Activated CD8-positive, alpha-beta T cell treated with anti-CD3 and anti-CD28 coated beads for 36 hours (primary cell): ENCODE measurements at regions not wholly inside any gene's neighbourhood (a gene's known extent, or its start where the extent isn't known, plus 50 kb on each side); places are given as distances from the start of the nearest gene placed in this dataset. TPM values are rescaled to one million over a fixed set of nuclear protein-coding genes. Genes with fewer than 3 reads are reported as not detected.

ENCODE experiments used
- ATAC-seq: fragments of 200-7000 bp; cut with Tn5 transposase; one replicate; pipeline ENCODE4 v1.10.0; 2021; ENCODE audit warnings: mild to moderate bottlenecking, moderate library complexity
- CTCF ChIA-PET: fragments of 350-600 bp; sonication (Branson Sonifier 250); formaldehyde crosslinking; loops from one replicate; lab custom pipeline; 2021; ENCODE audit warnings: antibody characterized with exemption; lab: Charles Lee
- POLR2A ChIA-PET: fragments of 350-600 bp; sonication (Branson Sonifier 250); formaldehyde crosslinking; loops from one replicate; lab custom pipeline; 2021; ENCODE audit warnings: antibody characterized with exemption; lab: Charles Lee
- DNase-seq: peaks from one replicate; pipeline ENCODE4 v3.0.0-alpha.2; 2020
- H3K27ac Mint-ChIP-seq: one replicate; pipeline ENCODE4 v1.8.0; 2021; ENCODE audit warnings: mild to moderate bottlenecking, mixed read lengths
- H3K27me3 Mint-ChIP-seq: one replicate; pipeline ENCODE4 v1.8.0; 2021; ENCODE audit warnings: mixed read lengths
- H3K36me3 Mint-ChIP-seq: one replicate; pipeline ENCODE4 v1.8.0; 2021; ENCODE audit warnings: low read depth, mixed read lengths
- H3K4me1 Mint-ChIP-seq: one replicate; pipeline ENCODE4 v1.8.0; 2021; ENCODE audit warnings: low read depth, mixed read lengths
- H3K4me3 Mint-ChIP-seq: one replicate; pipeline ENCODE4 v1.8.0; 2021; ENCODE audit warnings: mild to moderate bottlenecking, moderate library complexity, mixed read lengths
- H3K9me3 Mint-ChIP-seq: one replicate; pipeline ENCODE4 v1.8.0; 2021; ENCODE audit warnings: mixed read lengths
- CTCF ChIP-seq: fragments of 200-600 bp; IDR thresholded peaks from one replicate; pipeline ENCODE4 v1.8.0; 2022; ENCODE audit warnings: antibody characterized with exemption, mild to moderate bottlenecking
- intact Hi-C: fragments of 100-400 bp; cut with micrococcal nuclease; formaldehyde crosslinking; loops from one replicate; pipeline ENCODE4 v1.10.0; 2022
- microRNA-seq: library from miRNA; unstranded; fragments of <30 nt; microRNA quantifications from one replicate; pipeline ENCODE4 v1.2.0, GENCODE V29; 2022; ENCODE audit warnings: borderline microRNAs expressed, borderline replicate concordance

- Mint-ChIP-seq H3K27me3 (no peaks in the 10 kb centered on the region), H3K4me3 (no peak overlapping the region), H3K27ac (no peak overlapping the region), H3K36me3 (no peaks in the 10 kb centered on the region), H3K4me1 (no peaks in the 10 kb centered on the region), H3K9me3 (peaks cover 2% of the 10 kb centered on the region)
- TF ChIP-seq CTCF = no peak
- ATAC-seq = no peak
- DNase-seq = no peak
- ChIA-PET CTCF (interaction anchor here (0.6 to 1.0 kb wide), 2 partner anchors 20 to 246 kb away, joined by 3 read pairs; no protein-coding TSS in a partner anchor), POLR2A (no interaction called here)
- intact Hi-C loops = no loop called here
These were observed 64.3 kb upstream of the ID4 start for GRCh38 chr6:19772891-19773290.

GRCh38 chr6:19781269-19781668 is 55.9 kb upstream of the ID4 start:
- POLR2A ChIA-PET = no interaction called here
- intact Hi-C loops = no loop called here
- H3K9me3 Mint-ChIP-seq = peaks cover 2% of the 10 kb centered on the region
- CTCF ChIA-PET = no interaction called here
- no peak overlapping the region for H3K27ac Mint-ChIP-seq
- H3K4me3 Mint-ChIP-seq = no peak overlapping the region
- H3K27me3 Mint-ChIP-seq = no peaks in the 10 kb centered on the region
- H3K4me1 Mint-ChIP-seq = no peaks in the 10 kb centered on the region
- no peak for TF ChIP-seq CTCF
- DNase-seq = no peak
- H3K36me3 Mint-ChIP-seq = no peaks in the 10 kb centered on the region
- no peak for ATAC-seq

GRCh38 chr6:19782588-19782987 is 54.6 kb upstream of the ID4 start:
- Mint-ChIP-seq H3K4me1 (no peaks in the 10 kb centered on the region), H3K27me3 (no peaks in the 10 kb centered on the region), H3K36me3 (no peaks in the 10 kb centered on the region), H3K9me3 (peaks cover 2% of the 10 kb centered on the region), H3K4me3 (no peak overlapping the region), H3K27ac (no peak overlapping the region)
- POLR2A ChIA-PET = no interaction called here
- intact Hi-C loops = no loop called here
- no peak for TF ChIP-seq CTCF
- CTCF ChIA-PET = no interaction called here
- no peak for ATAC-seq
- no peak for DNase-seq

Small RNA genes lying in the stretch of these regions (microRNA-seq; reads per million reads assigned to microRNA genes)
- not detected for gene MIR548A1
